Epithelial cell of esophagus (primary cell): ENCODE measurements at regions not wholly inside any gene's neighbourhood (a gene's known extent, or its start where the extent isn't known, plus 50 kb on each side); places are given as distances from the start of the nearest gene placed in this dataset.
A peak's percentile ranks its signal among the peaks of the same experiment; 100 is the strongest.

Experiments used
- DNase-seq: peaks from one replicate; pipeline ENCODE4 v3.0.0; 2010; ENCODE audit warnings: low read depth
- H3K4me3 ChIP-seq: 2 replicates; pipeline ENCODE4 v1.5.1; 2011; ENCODE audit warnings: mild to moderate bottlenecking, low read length, control low read depth
- TF ChIP-seq, protein P1 (sequence below): IDR thresholded peaks from 2 replicates; pipeline ENCODE4 v1.5.1; 2011; ENCODE audit warnings: low read depth, mild to moderate bottlenecking, low read length, control low read depth, inconsistent platforms; ENCODE audit not compliant: insufficient read depth; ENCODE audit errors: missing control alignments

DNA sequence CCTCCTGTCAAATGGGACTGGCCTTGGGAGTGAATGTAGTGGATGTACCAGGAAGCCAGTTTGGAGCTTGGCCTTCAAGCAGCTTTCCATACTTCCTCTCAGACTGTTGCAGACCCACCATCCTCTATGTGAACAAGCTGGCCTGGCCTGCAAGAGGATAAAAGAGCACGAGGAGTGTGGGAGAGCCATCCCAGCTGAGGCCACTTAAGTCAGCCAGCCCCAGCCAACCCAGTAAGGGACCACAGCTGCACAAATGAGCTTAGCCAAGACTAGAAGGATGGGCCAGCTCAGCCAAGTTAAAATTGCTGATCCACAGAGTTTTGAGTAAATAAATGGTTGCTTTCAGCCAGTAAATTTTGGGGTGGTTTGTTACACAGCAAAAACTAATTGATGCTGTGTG, 156.9 kb upstream of the SOX4 start:
- TF ChIP-seq, protein P1, sequence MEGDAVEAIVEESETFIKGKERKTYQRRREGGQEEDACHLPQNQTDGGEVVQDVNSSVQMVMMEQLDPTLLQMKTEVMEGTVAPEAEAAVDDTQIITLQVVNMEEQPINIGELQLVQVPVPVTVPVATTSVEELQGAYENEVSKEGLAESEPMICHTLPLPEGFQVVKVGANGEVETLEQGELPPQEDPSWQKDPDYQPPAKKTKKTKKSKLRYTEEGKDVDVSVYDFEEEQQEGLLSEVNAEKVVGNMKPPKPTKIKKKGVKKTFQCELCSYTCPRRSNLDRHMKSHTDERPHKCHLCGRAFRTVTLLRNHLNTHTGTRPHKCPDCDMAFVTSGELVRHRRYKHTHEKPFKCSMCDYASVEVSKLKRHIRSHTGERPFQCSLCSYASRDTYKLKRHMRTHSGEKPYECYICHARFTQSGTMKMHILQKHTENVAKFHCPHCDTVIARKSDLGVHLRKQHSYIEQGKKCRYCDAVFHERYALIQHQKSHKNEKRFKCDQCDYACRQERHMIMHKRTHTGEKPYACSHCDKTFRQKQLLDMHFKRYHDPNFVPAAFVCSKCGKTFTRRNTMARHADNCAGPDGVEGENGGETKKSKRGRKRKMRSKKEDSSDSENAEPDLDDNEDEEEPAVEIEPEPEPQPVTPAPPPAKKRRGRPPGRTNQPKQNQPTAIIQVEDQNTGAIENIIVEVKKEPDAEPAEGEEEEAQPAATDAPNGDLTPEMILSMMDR = no peak
- DNase-seq = no peak
- no peak overlapping the region for H3K4me3 ChIP-seq

DNA sequence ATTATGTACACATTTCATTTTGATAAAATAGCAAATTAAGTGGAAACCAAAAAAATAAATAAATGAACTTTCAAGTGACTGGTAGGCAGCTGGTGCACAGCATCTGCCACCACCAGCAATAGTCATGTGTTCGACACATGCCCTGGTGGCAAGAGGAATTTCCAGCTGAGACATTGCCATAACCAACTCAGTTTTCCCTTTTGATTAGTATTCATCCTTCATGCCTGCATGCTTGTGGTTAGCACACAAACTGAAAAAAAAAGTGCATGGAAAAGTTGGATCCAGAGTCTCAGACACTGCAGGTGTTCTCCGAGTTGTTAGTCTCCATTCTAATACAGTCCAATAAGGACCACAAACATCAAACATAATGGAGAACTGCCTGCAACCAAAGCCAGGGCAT, 156.0 kb upstream of the SOX4 start:
- no peak overlapping the region for H3K4me3 ChIP-seq
- no peak for DNase-seq

DNA sequence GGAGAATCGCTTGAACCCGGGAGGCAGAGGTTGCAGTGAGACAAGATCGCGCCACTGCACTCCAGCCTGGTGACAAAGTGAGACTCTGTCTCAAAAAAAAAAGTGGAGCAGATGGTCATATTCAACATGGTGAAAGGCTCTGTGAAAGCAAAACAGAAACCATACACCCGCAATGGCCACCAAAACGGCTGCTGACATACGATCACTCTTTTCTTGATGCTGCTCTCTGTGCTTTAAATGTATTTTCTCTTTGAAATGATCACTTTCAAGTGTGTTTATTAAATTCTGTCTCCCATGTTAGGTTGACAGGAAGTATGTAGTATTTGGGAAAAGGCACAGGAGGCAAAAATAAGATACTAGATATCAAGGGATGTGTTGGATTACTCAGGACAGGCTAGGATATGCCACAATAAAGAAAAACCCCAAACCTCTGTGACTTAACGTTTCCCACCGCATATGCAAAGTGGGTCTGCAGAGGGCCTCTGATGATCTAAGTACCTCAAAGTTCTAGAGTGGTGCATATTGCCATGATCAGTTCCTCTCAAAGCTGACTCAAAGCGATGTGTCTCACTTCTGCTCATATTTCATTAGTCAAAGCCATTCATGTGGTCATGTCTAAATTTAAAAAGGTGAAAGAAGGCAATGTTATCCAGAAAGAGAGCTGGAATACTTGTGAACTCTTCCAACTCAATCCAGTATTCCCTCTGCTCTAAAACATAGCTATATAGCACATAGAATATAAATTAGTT, 155.1 kb upstream of the SOX4 start:
- DNase-seq = peak; percentile 25
- H3K4me3 ChIP-seq = no peak overlapping the region
- TF ChIP-seq, protein P1 = no peak

More for the DNA sequence above, 156.0 kb upstream of the SOX4 start:
- TF ChIP-seq, protein P1 = no peak

DNA sequence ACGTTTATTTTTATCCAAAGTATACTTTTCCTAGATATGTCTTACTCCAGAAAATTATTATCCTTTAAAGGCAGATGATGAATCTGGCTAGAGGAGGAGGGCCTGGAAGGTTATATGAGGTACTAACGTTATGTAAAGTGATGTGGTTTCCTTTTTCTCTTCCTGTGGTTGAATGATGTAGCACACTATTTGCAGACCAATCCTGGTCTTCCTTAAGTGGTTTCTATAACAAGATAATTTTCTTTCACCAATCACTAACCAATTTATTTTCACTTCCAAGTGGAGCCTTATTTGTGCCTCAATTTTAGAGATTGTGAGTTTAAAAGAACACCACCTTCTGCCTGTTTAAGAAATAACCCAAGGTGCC, 154.6 kb upstream of the SOX4 start:
- TF ChIP-seq, protein P1 = no peak
- no peak overlapping the region for H3K4me3 ChIP-seq
- DNase-seq = no peak

DNA sequence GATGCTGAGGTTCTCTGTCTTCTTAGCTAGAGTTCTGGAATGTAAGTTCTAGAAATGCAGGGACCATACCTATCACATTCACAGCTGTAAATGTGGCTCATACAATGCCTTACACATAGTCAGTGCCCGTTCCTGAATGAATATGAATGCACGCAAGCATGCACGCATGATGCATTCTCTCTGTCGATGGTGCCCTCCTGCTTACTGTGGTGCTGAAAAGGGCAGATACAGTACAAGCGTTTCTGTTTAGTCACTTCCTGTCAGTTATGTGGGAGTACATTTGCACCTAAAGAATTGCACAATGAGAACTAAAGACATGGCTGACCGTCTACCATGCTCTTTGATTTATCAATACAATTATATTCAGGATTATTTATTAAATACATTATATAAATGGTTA, 152.2 kb upstream of the SOX4 start:
- no peak overlapping the region for H3K4me3 ChIP-seq
- TF ChIP-seq, protein P1 = no peak
- peak; percentile 70 for DNase-seq

DNA sequence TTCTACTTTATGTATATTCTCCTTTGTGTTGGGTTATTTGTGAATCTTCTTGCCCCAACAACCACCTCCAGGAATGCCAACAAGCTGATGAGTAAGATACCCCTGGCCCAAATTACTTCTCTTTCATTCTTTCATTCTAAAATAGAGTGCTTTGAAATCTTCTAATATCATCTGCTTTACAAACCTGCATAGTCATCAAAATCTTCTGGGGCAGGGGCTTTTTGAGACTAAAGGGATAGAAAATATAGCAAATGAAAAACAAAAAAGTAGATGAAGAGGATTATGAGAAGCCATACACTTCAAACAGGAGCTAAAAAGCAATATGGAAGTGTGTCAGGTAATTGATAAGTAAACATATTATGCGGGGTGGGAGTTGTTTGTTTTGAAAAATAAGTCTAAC, 150.7 kb upstream of the SOX4 start:
- TF ChIP-seq, protein P1 = no peak
- no peak overlapping the region for H3K4me3 ChIP-seq
- DNase-seq = no peak

DNA sequence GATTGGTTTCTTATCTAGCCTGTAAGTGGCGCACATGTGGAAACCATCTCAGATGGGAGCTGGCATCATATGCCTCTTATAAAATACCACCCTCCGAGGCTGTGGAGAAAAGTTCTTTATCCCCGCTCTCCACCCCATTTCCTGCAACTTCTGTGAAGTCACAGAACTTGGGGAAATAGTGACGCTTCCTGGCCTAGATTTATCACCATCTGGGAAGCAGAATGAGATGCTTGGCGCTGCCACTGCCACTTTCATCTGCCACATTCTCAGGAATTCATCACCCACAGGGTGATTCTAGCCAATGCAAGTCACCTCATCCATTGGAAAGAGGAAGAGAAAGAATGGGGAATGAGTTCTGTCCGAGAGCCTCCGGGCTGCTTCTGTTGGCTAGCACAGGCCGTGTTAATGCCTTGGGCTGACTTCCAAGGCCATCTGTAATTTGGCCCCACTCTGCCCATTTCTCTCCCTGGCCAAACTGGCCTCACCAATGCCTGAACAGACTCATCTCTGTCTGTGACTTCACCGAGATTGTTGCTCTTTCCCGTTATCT, 148.8 kb upstream of the SOX4 start:
- TF ChIP-seq, protein P1 = no peak
- no peak overlapping the region for H3K4me3 ChIP-seq
- DNase-seq = no peak
